ENCODE measurements at regions not wholly inside any gene's neighbourhood (a gene's known extent, or its start where the extent isn't known, plus 50 kb on each side); places are given as distances from the start of the nearest gene placed in this dataset.

DNA sequence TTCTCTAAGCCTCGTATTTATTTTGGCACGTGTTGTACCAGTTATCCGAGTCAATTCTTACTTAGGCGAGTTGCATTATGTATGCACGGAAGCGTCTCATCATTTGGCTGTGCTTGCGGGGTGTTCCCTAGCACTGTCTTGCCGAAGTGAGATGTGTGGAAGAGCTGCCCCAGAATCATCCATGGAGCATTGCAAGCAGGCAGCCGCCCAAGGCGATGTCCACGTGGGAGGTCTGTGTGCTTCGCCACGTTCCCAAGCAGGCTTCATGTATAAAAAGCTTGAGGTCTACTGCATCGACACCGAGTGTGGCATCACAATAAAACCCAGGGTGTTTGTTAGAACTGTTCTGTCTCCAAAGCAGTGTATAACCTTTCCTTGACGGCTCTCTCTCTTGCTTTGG, 849.9 kb downstream of the DCDC2C start:
- TF ChIP-seq EZH2 (IDR thresholded peaks at IDR 0.05; ENCODE audit: insufficient read depth, poor library complexity, severe bottlenecking): no peak
- no peak for TF ChIP-seq EZH2phosphoT487 (IDR thresholded peaks at IDR 0.05; ENCODE audit: insufficient read depth, low read depth)

Data from GM23248 (cell line).